Lower lobe of right lung (tissue), 2 donors: ENCODE measurements at regions not wholly inside any gene's neighbourhood (a gene's known extent, or its start where the extent isn't known, plus 50 kb on each side); places are given as distances from the start of the nearest gene placed in this dataset.

ENCODE experiments used
- ATAC-seq, 2 donors: fragments of 200-7000 bp; cut with Tn5 transposase; one replicate each; pipeline ENCODE4 v1.9.1; 2020 to 2022; ENCODE audit warnings: mild to moderate bottlenecking in 2 of 2, moderate library complexity in 2 of 2
- DNase-seq: peaks from one replicate; pipeline ENCODE4 v3.0.0-alpha.2; 2020
- H3K27ac ChIP-seq: fragments of 200-600 bp; one replicate; pipeline ENCODE4 v1.8.0; 2022
- H3K27me3 ChIP-seq: fragments of 200-600 bp; one replicate; pipeline ENCODE4 v1.8.0; 2022; ENCODE audit warnings: low read depth
- H3K36me3 ChIP-seq: fragments of 200-600 bp; one replicate; pipeline ENCODE4 v1.8.0; 2022; ENCODE audit warnings: mild to moderate bottlenecking
- H3K4me1 ChIP-seq: fragments of 200-600 bp; one replicate; pipeline ENCODE4 v1.8.0; 2022
- H3K4me3 ChIP-seq: fragments of 200-600 bp; one replicate; pipeline ENCODE4 v1.8.0; 2022; ENCODE audit warnings: mild to moderate bottlenecking
- H3K9me3 ChIP-seq: fragments of 200-600 bp; one replicate; pipeline ENCODE4 v1.8.0; 2022
- CTCF ChIP-seq: fragments of 200-600 bp; IDR thresholded peaks from one replicate; pipeline ENCODE4 v1.8.0; 2022; ENCODE audit warnings: antibody characterized with exemption, mild to moderate bottlenecking
- intact Hi-C: fragments of 100-400 bp; cut with DNase I; formaldehyde crosslinking; loops from one replicate; pipeline ENCODE4 v1.11.0; 2022
- donor health status: DM: no; HTN: yes; CAD: no; lungs with severe emphysema.

GRCh38 chr9:117487555-117488175 is 72.8 kb upstream of the ASTN2 start:
- peak; percentile 90 for TF ChIP-seq CTCF
- Histone ChIP-seq H3K27ac (no peak overlapping the region), H3K4me3 (no peak overlapping the region)

GRCh38 chr9:117486426-117486825 is 71.6 kb upstream of the ASTN2 start:
- no peak for ATAC-seq
- no peak for DNase-seq
- intact Hi-C loops: no loop called here
- H3K9me3 ChIP-seq: no peaks in the 10 kb centered on the region
- no peaks in the 10 kb centered on the region for H3K36me3 ChIP-seq
- no peak overlapping the region for H3K27ac ChIP-seq
- no peaks in the 10 kb centered on the region for H3K4me1 ChIP-seq
- H3K27me3 ChIP-seq: no peaks in the 10 kb centered on the region
- H3K4me3 ChIP-seq: no peak overlapping the region
- TF ChIP-seq CTCF: no peak

More at GRCh38 chr9:117487555-117488175, 72.8 kb upstream of the ASTN2 start:
- ATAC-seq (peak; percentile 97), DNase-seq (peak; percentile 73)
- intact Hi-C loops: no loop called here
- Histone ChIP-seq H3K27me3 (no peaks in the 10 kb centered on the region), H3K36me3 (no peaks in the 10 kb centered on the region), H3K4me1 (no peaks in the 10 kb centered on the region), H3K9me3 (no peaks in the 10 kb centered on the region)

GRCh38 chr9:117485176-117485575 is 70.3 kb upstream of the ASTN2 start:
- intact Hi-C loops: no loop called here
- Histone ChIP-seq H3K27ac (no peak overlapping the region), H3K9me3 (no peaks in the 10 kb centered on the region), H3K4me1 (no peaks in the 10 kb centered on the region), H3K36me3 (no peaks in the 10 kb centered on the region), H3K27me3 (no peaks in the 10 kb centered on the region), H3K4me3 (no peak overlapping the region)
- TF ChIP-seq CTCF: no peak
- DNase-seq (no peak), ATAC-seq (no peak)

- TF ChIP-seq CTCF: no peak
- Histone ChIP-seq H3K4me1 (no peaks in the 10 kb centered on the region), H3K27ac (no peak overlapping the region), H3K27me3 (no peaks in the 10 kb centered on the region), H3K9me3 (no peaks in the 10 kb centered on the region), H3K4me3 (no peak overlapping the region), H3K36me3 (no peaks in the 10 kb centered on the region)
- DNase-seq (no peak), ATAC-seq (no peak)
- intact Hi-C loops: no loop called here
Measured at GRCh38 chr9:117480729-117481128, 65.9 kb upstream of the ASTN2 start.

- Histone ChIP-seq H3K27ac (no peak overlapping the region), H3K36me3 (no peaks in the 10 kb centered on the region), H3K9me3 (no peaks in the 10 kb centered on the region), H3K4me1 (no peaks in the 10 kb centered on the region), H3K27me3 (no peaks in the 10 kb centered on the region), H3K4me3 (no peak overlapping the region)
- DNase-seq (no peak), ATAC-seq (no peak)
- intact Hi-C loops: no loop called here
- no peak for TF ChIP-seq CTCF
Measured at GRCh38 chr9:117480253-117480652, 65.4 kb upstream of the ASTN2 start.
